ENCODE measurements at regions not wholly inside any gene's neighbourhood (a gene's known extent, or its start where the extent isn't known, plus 50 kb on each side); places are given as distances from the start of the nearest gene placed in this dataset.

GRCh38 chr4:136841526-136841925, 690.8 kb downstream of the PCDH18 start:
- DNase-seq (ENCODE audit: low spot score): no peak

DNA sequence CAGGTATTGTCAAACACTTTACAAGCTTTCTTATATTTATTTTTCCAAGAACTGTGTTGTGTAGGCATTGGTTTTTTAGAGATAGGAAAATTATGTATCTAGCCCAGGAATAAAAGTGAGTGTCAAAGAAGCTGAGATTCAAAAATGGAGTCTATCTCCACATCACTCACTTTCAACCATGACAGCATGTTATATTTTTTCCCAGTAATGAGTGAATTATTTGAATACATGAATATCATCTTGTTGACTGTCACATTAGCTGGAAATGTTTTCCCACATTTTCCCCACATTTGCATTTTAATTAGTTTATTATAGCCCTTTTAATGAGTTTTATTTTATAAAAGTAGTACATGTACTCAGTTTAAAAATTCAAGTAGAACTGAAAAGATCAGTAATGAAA, 693.7 kb downstream of the PCDH18 start:
- no peak for DNase-seq (ENCODE audit: low spot score)

- DNase-seq (ENCODE audit: low spot score): no peak
Observed at GRCh38 chr4:136831553-136831952, 700.7 kb downstream of the PCDH18 start.

GRCh38 chr4:136829280-136829679, 703.0 kb downstream of the PCDH18 start:
- DNase-seq (ENCODE audit: low spot score): no peak

- DNase-seq (ENCODE audit: low spot score): no peak
Observed at GRCh38 chr4:136823020-136823419, 709.3 kb downstream of the PCDH18 start.

DNA sequence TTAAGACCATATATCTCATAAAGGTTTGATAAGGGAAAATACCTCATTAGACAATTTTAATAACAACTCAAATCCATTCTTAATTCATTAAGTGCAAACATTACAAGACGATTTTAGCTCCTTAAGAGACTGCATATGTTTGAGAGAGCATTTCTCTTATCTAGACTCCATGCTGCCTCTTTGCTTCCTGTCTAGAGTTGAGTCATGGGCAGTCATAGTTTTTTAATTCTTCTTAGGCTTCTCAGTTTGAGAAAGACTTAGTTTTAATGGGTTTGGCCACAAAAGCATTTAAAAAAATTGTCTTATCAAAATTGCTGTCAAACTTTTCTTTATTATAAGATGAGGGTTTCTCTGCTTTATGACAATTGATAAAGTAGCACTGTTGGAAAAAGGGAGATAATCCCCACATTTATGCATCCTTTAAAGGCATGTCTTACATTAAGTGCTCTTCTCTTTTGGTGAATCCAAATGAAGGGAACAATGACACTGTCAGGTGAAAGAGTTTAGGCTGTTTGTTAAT, 713.4 kb downstream of the PCDH18 start:
- no peak for DNase-seq (ENCODE audit: low spot score)

DNA sequence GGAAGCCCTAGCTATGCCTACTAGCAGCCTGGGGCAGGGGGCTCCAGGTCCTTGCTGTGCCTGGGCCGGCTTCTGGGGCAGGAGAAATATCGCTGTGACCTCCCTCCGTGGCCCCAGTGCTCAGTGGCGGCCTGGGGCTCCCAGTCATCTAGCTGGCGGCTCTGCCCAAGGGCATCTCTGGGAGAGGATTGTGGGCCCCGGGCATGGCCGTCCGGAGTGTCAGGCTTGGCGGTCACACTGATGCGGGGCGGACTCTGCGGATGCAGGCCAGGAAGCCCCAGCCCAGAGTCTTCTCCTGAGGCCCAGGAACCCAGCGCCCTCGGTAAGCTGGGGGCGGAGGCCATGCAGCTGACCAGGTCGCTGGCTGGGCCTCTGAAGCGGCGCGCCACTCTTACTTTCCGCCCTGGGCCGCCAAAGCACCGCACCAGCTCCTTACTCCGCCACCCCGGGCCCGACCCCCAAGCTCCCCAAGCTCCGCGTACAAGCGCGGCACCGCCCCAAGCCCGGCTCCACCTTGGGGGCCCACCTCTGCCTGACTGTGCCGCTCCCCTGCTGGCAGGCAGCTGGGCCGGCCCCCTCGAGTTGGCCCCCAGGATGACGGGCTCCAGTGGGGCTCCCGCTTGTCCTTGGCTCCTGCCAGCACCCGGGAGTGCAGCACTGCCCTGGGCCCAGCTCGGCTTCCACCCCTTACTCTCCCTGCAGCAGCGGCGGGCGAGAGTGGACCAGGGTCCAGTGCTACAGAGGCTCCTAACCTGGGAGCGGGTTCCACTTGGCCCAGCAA, 720.0 kb downstream of the PCDH18 start:
- no peak for DNase-seq (ENCODE audit: low spot score)

DNA sequence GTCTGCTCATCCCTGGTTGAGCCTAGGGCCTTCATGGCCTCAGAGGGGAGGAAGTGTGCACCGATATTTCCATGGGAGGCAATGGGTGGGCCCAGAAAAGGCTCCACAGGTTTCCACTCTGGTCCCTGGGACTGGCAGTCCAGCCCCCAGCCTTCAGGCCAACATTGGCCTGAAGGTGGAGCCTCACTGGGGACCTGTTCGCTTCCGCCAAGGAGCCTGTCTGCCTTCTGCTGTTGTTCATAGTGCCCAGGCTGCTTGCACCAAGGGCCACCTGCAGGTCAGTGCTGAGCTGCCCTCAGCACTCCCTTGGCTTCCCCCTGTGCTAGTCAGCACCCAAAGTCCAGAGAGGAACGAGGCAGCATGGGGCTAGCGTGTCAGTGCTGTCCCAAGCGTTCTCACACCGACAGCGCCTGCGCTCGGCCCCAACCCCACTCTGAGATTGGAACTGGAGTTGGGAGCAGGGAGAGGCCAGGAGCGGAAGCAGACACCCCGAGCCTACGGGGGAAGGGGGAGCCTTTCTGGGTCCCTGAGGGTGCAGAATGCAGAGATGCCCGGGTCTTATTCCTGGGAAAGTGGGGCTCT, 720.7 kb downstream of the PCDH18 start:
- DNase-seq (ENCODE audit: low spot score): no peak

GRCh38 chr4:136810626-136811025, 721.7 kb downstream of the PCDH18 start:
- DNase-seq (ENCODE audit: low spot score): no peak

- DNase-seq (ENCODE audit: low spot score): no peak
Observed at GRCh38 chr4:136806844-136807243, 725.5 kb downstream of the PCDH18 start.

DNA sequence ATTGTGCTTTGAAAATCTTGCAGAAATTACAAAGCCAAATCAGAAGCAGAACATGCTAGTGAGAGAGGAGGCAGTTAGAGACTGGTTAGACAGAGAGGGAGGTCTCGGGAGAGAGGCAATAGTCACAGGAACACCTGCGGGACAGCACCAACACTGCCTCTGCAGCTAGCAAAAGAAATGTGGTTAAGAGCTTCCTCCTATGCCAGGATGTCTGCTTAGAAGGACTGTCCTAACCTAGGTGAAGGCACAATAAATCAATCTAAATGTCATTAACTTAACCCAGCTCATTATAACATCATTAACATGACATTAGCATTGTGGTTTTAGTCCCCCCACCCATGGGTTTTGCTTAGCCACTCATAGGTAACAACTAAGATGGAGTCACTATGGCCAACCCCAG, 726.7 kb downstream of the PCDH18 start:
- no peak for DNase-seq (ENCODE audit: low spot score)

DNA sequence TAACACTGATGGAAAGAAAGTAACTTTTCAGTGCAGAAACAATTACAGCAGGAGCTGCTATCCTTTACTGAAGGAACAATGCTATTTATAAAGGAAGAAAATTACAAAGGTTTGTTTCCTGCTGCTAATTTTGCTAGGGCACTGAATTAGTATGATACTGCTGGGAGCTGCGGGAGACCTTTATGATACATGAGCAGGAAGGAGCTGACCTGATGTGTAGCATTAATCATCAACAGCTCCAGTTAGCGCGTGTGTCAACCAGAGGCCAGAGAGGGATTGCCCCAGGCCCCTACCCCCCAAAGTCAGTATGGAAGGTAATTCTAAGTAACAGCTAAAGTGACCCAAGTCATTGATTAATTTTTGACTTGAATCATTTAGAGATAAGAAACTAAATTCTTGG, 728.9 kb downstream of the PCDH18 start:
- no peak for DNase-seq (ENCODE audit: low spot score)

GRCh38 chr4:136800248-136800647, 732.0 kb downstream of the PCDH18 start:
- DNase-seq (ENCODE audit: low spot score): no peak

DNA sequence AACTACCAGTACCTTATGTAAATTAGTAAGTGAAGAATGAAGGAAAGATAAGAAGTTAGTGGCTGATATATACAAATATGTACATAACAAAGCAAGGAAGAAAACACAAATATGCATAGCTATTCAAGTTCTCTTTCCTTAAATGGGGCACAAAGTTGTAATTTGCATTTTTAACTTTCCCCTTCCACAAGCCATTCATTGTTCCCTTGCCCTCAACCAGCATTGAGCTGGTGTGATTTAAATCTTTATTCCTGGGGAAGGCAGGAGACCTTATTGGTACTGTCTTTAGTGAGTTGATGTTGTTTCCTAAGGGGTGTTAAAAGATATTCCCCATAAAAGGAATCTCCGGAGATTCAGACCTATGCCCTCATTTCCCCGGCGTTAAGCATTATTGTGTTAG, 735.3 kb downstream of the PCDH18 start:
- DNase-seq (ENCODE audit: low spot score): no peak

- DNase-seq (ENCODE audit: low spot score): no peak
Observed at GRCh38 chr4:136793848-136794247, 738.4 kb downstream of the PCDH18 start.

DNA sequence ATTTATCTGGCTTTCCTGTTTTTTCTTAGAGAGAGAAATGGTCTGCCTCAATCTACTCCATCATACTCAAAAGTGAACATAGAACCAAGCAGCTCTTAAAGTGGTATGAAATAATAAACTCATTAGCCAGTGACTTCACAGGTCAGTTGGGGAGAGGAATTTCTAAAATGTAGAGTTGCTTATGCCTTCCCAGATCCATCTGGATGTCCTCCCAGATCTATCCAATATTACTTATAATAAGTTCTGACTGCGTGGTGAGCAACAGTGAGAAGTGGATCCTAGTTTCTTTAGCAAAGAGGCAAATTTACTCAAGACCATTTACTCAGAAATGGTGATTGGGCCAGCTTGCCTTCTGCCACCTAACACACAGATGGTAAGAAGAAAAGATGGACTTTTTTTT, 748.0 kb downstream of the PCDH18 start:
- no peak for DNase-seq (ENCODE audit: low spot score)

DNA sequence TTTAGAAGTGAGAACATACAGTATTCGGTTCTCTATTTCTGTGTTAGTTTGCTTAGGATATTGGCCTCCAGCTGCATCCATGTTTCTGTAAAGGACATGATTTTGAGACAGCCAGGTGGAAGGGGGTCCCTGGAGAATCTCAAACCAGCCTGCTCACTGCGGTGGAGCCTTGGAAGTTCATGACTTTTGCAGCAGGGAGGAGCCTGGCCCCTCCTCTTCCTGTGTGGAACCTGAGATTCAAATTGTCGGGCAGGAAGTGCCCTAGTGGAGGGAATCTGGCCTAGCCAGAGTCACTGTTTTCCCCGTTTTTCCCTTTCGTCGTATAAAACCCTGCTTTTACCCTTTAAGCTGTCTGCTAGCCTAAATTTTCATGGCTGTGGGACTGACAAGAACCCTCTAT, 762.6 kb downstream of the PCDH18 start:
- DNase-seq (ENCODE audit: low spot score): no peak

DNA sequence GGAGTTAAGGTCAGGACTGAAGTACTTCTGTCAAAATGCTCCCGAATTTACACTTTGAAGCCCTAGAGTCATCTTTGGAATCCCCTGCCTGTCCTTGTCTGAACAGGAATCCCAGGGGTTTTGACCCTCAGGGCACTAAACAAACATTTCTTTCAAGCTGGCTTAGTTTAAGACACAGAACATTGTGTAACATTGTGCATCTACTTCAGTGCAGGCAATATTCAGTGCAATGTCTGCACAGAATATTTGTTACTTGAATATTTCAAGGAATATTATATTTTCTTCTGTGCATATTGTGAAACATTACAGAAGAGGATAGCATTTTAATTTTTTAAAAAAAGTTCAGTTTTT, 763.4 kb downstream of the PCDH18 start:
- no peak for DNase-seq (ENCODE audit: low spot score)

DNA sequence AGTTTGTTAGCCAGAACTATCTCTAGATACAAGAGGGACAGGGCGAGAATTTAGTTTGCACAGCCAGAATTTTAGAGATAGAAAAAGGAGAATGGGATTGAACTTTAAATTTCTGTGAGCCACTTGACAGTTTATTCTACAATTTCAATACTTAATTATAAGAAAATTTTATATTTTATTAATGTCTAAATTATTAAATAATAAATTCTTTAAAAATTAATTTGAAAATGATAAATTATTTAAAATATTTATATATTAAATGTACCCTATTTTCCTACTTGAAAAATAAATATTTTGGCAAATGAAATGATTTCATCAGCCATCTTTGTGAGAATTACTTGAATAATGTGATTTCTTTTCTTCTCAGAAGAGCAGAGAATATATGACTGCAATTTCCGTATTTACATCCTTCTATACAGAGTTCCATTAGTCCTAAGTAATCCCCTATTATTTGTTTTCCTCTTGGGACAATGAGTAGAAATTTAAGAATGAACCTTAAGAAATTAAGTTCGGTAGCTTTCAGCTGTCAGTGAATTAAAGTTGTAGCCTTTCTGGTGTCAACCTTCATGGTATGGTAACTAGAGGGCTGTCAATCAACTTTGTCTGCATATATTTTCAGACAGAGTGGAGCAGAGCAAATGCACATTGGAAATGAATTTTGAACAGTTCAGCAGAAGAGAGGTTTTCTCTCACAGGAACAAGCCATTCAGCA, 763.9 kb downstream of the PCDH18 start:
- DNase-seq (ENCODE audit: low spot score): no peak

DNA sequence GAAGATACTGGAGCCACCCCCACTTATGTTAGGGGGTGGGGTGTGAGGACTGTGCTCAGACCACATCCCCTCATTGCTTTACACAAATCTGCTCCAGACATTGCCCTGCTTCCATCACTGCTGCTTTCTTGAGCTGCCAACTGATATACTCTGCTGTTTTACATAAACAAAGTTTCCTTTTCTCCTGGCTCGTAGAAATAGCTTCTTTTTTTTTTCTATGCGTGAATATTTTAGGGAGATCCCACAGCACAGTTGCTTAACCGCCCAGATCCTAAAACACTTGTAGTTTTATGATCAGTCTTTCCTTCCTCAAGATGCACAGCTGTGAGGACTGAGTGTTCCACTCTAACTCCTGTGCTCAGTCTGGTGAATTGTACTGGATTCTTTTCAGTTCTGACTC, 768.4 kb downstream of the PCDH18 start:
- no peak for DNase-seq (ENCODE audit: low spot score)

- DNase-seq (ENCODE audit: low spot score): no peak
Observed at GRCh38 chr4:136755531-136755916, 776.8 kb downstream of the PCDH18 start.

DNA sequence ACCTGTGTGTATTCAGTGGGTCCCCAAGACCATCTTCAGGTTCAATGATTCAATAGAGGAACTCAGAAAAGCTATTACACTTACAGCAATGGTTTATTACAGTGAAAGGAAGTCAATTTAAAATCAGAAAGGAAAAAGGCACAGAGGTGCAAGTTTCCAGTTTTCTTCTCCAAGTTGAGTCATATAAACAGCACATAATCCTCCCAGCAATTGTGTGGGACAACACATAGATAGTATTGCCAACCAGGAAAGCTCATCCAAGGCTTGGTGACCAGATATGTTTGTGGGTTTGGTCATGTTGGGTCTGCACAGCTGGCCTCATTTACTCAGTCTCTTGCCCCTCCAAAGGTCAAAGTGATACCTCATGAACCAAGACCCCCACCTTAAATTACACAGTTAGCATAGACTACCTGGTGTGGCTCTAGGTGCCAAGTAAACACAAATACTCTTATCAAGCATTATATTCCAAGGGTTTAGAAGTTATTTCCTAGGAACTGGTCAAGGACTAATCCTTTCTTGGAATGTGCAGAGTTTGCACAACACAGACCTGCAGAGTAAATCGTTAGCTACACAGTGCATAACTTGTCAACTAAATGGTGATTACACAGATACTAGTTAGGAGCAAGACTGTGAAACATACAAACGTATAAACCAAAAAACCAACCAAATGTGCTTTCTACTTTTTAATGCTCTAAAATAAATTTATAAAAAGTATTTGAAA, 777.3 kb downstream of the PCDH18 start:
- no peak for DNase-seq (ENCODE audit: low spot score)

GRCh38 chr4:136751556-136751955, 780.7 kb downstream of the PCDH18 start:
- DNase-seq (ENCODE audit: low spot score): no peak

Measured in AG20443 (cell line).